LNCAP (cell line): ENCODE measurements at regions not wholly inside any gene's neighbourhood (a gene's known extent, or its start where the extent isn't known, plus 50 kb on each side); places are given as distances from the start of the nearest gene placed in this dataset.

Experiments used
- CTCF ChIP-seq: fragments of 450-650 bp; IDR thresholded peaks from 2 replicates; pipeline ENCODE4 v1.5.1; 2017; ENCODE audit warnings: mild to moderate bottlenecking

DNA sequence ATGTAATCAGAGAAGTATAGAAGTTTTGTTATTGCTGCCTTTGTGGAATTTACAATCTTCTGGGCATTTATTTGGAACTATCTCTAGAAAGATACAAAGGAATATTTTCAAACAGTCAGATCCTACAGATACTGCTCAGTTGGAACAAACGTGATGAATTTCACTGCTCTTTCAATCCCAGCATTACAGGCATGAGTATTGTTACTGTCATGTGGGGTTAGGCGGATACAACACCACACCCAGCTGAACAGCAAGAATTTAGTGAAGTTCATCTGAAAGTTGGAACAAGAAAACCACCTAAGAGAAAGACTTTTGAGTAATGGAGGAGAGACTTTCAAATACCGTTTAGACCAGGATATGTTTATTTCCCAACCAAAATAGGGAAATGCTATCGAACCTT is 123.3 kb upstream of the PLXNC1 start:
- no peak for TF ChIP-seq CTCF

DNA sequence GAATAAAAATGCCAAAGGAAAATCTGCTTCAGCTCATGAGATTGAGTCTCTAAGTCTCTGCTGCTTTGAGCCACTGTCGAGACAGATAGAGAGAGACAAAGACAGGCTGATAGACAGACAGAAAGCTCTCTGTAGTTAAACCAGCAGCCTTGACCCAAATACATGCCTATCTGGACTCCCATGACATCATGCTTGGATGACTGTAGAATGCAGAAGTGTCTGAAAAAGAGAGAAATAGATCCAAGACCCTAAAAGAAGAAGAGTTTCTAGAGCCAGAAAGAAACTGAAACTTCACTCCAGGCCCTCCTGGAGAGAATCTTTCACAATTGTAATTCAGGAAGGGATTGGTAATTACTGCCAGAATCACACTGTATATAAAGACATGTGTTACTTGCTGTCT is 122.6 kb upstream of the PLXNC1 start:
- TF ChIP-seq CTCF: no peak

- TF ChIP-seq CTCF: no peak
These were observed 121.8 kb upstream of the PLXNC1 start for GRCh38 chr12:94026596-94026995.

GRCh38 chr12:94027561-94027960 is 120.8 kb upstream of the PLXNC1 start:
- no peak for TF ChIP-seq CTCF

DNA sequence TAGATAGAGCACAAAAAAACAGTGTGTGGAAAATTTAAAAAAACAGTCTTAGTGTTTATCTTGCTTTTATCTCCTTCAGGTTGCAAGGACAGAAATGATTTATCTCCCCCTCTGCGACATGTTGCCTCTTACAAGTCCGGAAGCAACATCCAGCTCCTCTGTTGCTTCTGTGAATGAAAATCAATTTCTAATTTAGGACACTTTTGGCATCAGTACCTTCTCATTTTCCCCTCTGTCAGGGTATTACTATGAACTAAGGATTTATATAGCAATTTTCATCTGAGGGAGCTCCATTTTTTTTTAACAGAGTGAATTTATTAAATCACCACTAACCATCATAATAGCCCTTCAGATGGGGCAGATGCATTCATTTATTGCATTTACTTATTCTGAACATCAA is 116.6 kb upstream of the PLXNC1 start:
- TF ChIP-seq CTCF: no peak

- no peak for TF ChIP-seq CTCF
These were observed 116.0 kb upstream of the PLXNC1 start for GRCh38 chr12:94032368-94032767.

DNA sequence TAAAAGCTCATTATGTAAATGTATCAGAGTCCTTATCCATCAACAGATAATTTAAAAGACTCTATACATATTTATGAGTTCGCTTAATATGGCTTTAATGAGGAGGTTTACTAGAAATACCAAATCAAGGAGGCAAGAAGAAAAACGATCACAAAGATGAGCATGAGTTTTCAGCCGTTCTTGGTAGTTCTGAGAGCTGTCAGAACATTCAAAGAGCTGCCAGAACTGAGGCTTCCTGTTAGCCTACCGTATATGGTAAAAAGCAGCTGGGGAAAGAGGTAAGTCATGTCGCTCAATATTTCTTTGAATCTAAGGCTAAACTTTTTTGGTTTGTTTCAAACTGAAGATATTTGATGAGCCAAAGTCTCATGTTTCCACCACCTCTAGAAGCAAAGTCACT is 115.3 kb upstream of the PLXNC1 start:
- no peak for TF ChIP-seq CTCF

DNA sequence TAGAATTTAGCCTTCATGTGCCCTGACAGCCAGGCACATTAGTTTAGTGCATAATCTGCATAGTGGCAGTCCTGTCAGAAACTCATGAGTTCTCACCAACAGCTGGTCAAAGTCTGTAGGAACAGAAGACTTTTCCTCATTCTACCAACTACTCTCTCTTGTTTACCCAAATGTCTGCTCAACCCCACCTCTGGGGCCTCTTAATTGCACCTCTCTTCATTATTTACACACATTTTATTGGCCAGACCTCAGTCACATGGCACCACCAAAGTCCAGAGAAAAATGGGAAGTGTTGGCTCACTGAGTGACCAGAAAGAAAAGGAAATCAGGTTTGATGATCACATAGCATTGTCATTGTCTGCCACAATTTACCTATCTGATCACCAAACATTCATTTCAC is 114.6 kb upstream of the PLXNC1 start:
- no peak for TF ChIP-seq CTCF
